ENCODE measurements at regions not wholly inside any gene's neighbourhood (a gene's known extent, or its start where the extent isn't known, plus 50 kb on each side); places are given as distances from the start of the nearest gene placed in this dataset.

DNA sequence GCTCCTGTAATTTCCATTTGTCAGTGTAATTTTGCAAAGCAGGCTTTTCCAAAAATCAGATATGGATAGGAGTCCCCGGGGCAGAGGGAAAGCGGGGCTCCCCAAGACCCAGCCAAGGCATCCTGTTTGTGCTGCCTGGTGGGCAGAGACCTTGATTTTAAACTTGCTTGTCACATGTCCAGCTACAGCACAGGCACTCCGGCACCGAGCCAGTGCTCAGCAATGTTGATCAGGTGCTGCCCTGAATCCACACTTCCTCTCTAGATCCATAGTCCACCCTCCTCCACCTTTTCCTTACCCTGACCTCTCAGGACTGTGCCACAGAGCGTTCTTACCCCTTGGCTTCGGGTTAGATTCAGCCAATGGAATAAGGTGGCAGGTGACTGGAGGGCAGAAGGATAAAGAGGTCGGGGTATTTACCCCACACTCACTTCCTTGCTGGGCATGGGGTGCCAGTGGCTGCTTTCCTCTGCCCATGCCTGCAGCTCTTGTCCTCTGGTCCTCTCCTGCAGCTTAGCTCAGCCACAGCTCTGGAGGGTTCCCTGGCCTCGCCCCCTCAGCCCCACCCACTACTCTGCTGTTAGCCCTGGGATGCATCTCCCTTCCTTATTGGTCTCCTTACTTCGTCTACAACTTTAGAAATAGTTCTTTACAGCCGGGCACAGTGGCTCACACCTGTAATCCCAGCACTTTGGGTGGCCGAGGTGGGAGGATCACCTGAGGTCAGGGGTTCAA is 80.1 kb downstream of the IRF2BPL start:
- TF ChIP-seq, protein P1, sequence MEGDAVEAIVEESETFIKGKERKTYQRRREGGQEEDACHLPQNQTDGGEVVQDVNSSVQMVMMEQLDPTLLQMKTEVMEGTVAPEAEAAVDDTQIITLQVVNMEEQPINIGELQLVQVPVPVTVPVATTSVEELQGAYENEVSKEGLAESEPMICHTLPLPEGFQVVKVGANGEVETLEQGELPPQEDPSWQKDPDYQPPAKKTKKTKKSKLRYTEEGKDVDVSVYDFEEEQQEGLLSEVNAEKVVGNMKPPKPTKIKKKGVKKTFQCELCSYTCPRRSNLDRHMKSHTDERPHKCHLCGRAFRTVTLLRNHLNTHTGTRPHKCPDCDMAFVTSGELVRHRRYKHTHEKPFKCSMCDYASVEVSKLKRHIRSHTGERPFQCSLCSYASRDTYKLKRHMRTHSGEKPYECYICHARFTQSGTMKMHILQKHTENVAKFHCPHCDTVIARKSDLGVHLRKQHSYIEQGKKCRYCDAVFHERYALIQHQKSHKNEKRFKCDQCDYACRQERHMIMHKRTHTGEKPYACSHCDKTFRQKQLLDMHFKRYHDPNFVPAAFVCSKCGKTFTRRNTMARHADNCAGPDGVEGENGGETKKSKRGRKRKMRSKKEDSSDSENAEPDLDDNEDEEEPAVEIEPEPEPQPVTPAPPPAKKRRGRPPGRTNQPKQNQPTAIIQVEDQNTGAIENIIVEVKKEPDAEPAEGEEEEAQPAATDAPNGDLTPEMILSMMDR (IDR thresholded peaks at IDR 0.05) = no peak
- no peak overlapping the region for H3K4me3 Mint-ChIP-seq (ENCODE audit: unreplicated experiment)
- H3K9me3 Mint-ChIP-seq (ENCODE audit: low read depth) = no peaks in the 10 kb centered on the region
- H3K36me3 Mint-ChIP-seq (ENCODE audit: low read depth) = no peaks in the 10 kb centered on the region
- DNase-seq (ENCODE audit: low spot score) = no peak
- peaks cover 65% of the 10 kb centered on the region for H3K4me1 Mint-ChIP-seq (ENCODE audit: low read depth)
- no peaks in the 10 kb centered on the region for H3K27me3 Mint-ChIP-seq (ENCODE audit: low read depth)
- H3K27ac Mint-ChIP-seq (ENCODE audit: unreplicated experiment) = peak overlapping the region; percentile 93

DNA sequence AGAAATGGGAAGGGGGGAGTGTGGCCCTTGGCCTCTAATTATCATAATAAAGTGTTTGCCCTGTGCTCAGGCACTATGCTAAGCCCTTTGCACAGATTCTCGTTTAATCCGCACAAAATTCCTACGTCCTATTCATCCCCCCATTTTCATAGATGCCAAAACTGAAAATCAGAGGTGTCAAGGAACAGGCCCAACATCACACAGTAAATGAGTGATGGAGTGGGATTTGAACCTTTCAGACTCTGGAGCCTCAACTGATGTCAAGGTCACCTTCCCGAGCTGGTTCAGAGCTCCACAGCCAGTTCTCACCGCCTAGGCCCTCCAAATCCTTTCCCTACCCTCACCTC is 80.7 kb downstream of the IRF2BPL start:
- no peak overlapping the region for H3K4me3 Mint-ChIP-seq (ENCODE audit: unreplicated experiment)
- peak overlapping the region; percentile 93 for H3K27ac Mint-ChIP-seq (ENCODE audit: unreplicated experiment)
- no peaks in the 10 kb centered on the region for H3K9me3 Mint-ChIP-seq (ENCODE audit: low read depth)
- DNase-seq (ENCODE audit: low spot score) = no peak
- no peaks in the 10 kb centered on the region for H3K27me3 Mint-ChIP-seq (ENCODE audit: low read depth)
- no peaks in the 10 kb centered on the region for H3K36me3 Mint-ChIP-seq (ENCODE audit: low read depth)
- TF ChIP-seq, protein P1 (IDR thresholded peaks at IDR 0.05) = no peak
- H3K4me1 Mint-ChIP-seq (ENCODE audit: low read depth) = peaks cover 60% of the 10 kb centered on the region

DNA sequence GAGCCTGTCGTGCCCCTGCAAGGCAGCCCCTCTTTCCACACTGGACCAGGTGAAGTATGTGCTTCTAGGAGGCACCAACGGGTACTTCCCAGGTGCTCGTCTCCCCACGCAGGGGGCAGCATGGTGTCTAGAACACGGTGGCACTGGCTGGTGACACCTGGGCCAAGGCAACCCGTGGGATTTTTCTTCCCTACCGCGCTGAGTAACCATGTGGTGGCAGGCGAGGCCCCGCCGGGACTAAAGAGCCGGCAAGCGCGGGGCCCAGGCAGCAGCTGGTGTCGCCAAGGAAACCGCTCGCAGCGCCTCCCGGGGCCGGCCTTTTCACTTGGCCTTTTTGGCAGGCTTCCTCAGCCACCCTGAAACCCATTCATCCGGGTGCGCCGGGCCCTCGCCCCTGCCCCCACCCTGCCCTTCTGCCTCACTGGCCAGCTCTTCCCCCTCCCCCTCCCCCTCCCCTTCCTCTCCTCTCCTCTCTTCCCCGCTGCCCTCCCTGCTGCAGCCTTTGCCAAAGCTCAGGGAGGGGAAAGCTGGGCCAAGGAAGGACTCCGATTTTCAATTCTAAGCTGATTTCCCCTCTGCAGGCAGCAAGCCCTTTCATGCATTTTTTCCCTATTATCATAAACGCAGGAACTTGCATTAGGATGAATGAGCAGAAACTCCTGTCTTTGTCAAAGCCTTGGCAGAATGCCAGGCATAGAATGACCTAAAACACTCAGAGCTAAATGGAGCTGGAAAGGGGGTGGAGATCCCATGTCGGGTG is 81.2 kb downstream of the IRF2BPL start:
- DNase-seq (ENCODE audit: low spot score) = no peak
- H3K36me3 Mint-ChIP-seq (ENCODE audit: low read depth) = no peaks in the 10 kb centered on the region
- H3K4me1 Mint-ChIP-seq (ENCODE audit: low read depth) = peaks cover 55% of the 10 kb centered on the region
- TF ChIP-seq, protein P1 (IDR thresholded peaks at IDR 0.05) = peak; percentile 77
- H3K27ac Mint-ChIP-seq (ENCODE audit: unreplicated experiment) = peak overlapping the region; percentile 93
- H3K27me3 Mint-ChIP-seq (ENCODE audit: low read depth) = no peaks in the 10 kb centered on the region
- H3K9me3 Mint-ChIP-seq (ENCODE audit: low read depth) = no peaks in the 10 kb centered on the region
- H3K4me3 Mint-ChIP-seq (ENCODE audit: unreplicated experiment) = peak overlapping the region; percentile 16

DNA sequence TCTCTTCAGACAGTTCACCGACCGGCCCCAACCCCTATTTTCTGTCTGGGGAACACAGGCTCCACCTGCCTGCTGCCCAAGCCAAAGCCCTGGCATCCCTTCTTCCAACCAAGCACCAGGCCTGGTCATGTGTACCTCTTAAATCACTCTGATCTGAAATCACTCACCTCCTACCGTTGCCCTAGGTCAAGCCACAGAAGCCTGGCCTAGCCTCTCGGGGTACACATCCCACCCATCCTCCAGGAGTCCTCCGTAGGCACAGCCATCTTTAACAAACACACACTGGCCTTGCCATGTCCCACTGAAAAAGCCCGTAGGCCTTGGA is 81.8 kb downstream of the IRF2BPL start:
- H3K36me3 Mint-ChIP-seq (ENCODE audit: low read depth) = no peaks in the 10 kb centered on the region
- H3K4me3 Mint-ChIP-seq (ENCODE audit: unreplicated experiment) = peak overlapping the region; percentile 16
- no peaks in the 10 kb centered on the region for H3K27me3 Mint-ChIP-seq (ENCODE audit: low read depth)
- TF ChIP-seq, protein P1 (IDR thresholded peaks at IDR 0.05) = no peak
- DNase-seq (ENCODE audit: low spot score) = no peak
- peak overlapping the region; percentile 93 for H3K27ac Mint-ChIP-seq (ENCODE audit: unreplicated experiment)
- H3K9me3 Mint-ChIP-seq (ENCODE audit: low read depth) = no peaks in the 10 kb centered on the region
- peaks cover 50% of the 10 kb centered on the region for H3K4me1 Mint-ChIP-seq (ENCODE audit: low read depth)

DNA sequence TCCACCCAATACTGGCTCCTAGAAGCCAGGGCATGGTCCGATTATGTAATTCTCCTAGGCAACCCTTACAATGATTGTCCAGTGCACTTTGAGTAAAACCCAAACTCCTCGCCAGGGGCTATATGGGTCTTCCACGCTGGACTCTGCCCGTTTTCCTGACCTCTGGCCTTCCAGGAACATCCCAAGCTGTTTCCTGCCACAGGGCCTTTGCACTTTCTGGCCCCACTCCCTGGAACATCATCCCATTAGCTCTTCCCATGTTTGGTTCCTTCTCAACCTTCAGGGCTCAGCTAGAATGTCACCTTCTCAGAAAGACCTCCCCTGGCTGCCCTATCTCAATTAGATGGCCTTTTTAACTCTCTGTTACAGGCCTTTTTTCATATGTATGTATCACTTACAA is 85.4 kb downstream of the IRF2BPL start:
- H3K27ac Mint-ChIP-seq (ENCODE audit: unreplicated experiment) = no peak overlapping the region
- no peaks in the 10 kb centered on the region for H3K9me3 Mint-ChIP-seq (ENCODE audit: low read depth)
- no peak for DNase-seq (ENCODE audit: low spot score)
- no peaks in the 10 kb centered on the region for H3K27me3 Mint-ChIP-seq (ENCODE audit: low read depth)
- TF ChIP-seq, protein P1 (IDR thresholded peaks at IDR 0.05) = no peak
- peaks cover 39% of the 10 kb centered on the region for H3K4me1 Mint-ChIP-seq (ENCODE audit: low read depth)
- H3K36me3 Mint-ChIP-seq (ENCODE audit: low read depth) = no peaks in the 10 kb centered on the region
- H3K4me3 Mint-ChIP-seq (ENCODE audit: unreplicated experiment) = no peak overlapping the region

All from chondrocyte (in vitro differentiated cells).